HG03575 (cell line): ENCODE measurements at regions not wholly inside any gene's neighbourhood (a gene's known extent, or its start where the extent isn't known, plus 50 kb on each side); places are given as distances from the start of the nearest gene placed in this dataset.

Source experiments
- ATAC-seq: cut with Tn5 transposase; IDR thresholded peaks from one replicate; pipeline ENCODE4 v1.9.1; 2021; ENCODE audit not compliant: unreplicated experiment, insufficient number of reproducible peaks, low FRiP score; ENCODE audit errors: extremely low read depth

DNA sequence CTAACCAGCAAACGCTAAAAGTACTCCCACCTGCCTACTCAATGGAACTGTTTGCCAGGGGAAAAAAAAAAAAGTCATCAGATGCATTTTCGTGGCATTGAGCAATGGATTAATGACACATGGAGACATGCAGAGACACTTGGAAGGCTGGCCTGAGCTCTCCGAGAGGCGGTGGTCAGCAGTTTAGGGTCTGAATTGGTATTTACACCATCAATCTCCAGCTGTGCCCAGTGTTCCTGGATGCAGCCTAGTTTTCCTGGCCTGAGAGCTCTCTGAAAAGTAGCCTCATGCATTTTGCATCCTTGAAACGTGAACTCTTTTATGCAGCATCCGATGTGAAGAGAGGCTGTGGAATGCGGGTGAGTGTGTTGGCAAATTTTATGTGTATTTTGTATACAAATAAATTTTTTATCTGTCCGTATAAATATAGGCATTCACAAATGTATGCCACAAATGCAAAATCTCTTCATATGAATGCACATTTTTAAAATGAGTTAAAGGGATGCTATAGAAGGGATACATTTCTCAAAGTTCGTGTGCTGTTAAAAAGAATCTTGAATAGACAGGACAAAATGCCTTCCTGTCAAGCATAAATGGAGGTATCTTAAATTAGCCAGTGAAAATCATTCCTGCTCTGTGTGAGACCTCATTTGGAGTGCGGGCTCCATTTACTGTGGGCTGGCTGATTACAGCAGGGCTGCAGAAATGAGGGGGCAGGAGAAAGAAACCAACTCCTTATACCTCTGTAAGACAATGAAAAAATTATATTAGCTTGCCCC, 137.7 kb upstream of the PFKP start:
- ATAC-seq = no peak

DNA sequence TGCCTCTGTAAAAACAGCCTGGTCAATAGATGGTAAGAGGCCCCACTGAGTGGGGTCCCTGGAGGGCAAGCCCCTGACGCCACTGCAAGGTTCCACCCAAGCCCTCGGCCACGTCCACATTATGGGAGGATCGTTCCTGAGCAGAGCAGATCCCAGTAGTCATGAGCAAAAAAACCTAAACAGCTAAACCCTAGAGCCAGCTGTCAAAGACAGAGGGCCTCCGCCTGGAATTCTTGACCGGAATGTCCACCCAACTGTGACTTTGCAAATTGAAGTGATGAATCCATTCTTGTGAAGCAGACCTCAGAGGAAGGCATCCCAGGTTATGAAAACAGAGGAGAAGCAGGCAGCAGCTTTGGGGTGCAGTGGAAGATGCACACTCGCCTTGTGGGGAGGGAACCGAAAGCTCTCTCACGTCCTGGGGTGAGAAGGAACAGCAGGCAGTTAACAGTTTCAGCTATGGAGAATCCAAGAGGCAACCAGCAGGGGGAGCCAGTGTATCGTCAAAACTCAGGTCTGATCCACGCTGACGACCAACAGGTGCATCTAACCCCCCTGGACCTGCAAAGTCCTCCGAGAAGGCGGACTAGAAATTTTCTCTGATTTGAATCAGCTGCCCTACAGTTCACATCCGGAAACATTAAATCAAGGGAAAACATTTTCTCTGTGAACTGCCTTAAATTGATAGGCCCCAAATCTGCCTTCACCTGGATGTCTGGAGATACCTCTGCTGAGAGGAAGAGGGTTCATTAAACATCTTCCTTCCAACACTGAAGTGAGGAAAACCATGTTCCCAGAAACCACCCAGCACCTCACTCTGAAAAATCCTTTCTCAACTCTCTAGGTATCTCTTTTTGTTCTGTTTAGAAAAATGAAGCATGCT, 139.1 kb upstream of the PFKP start:
- ATAC-seq = no peak

DNA sequence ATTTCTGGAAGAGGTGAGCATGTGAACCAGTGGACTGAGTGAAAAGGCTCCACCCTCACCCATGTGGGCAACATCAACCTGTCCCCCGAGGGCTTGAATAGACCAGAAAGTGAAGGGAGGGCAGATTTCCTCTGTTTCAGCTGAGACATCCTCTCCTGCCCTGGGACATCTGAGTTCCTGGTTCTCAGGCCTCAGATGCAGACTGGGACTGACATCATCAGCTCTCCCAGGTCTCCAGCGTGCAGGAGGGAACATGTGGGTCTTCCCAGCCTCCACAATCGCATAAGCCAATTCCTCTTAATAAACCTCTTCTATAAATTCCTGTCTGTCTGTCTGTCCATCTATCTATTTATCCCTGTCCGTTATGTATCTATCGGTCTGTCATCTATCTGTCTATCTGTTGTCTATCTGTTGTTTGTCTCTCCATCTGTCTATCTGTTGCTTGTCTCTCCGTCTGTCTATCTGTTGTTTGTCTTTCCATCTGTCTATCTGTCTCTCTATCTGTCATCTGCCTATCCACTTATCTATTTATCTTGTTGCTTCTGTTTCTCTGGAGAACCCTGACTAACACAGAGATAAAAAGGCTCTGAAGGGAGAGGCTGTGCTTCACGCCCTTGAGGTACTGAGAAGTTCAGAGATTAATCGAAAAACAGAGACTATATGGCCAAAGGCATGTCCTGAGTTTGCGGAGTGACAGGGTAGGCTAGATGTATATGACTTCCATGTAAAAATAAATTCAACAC, 140.3 kb upstream of the PFKP start:
- no peak for ATAC-seq

DNA sequence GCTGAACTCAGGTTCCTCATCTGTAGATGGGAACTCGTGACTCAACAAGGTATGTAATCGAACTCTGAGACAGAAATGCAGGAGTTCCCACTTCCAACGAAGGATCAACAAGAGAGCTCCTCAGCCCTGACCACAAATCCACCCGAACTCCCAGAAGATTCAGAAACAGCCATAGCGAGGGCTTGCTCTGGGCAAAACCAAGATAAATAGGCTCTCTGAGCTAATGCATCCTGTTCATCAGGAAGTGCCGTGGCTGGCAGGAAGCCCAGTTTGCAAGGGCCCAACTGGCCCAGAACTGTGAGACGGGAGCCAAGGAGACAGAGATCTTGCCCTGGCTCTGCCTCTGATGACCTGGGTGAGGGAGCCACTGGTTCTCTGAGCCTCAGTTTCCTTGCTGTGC, 141.7 kb upstream of the PFKP start:
- ATAC-seq = no peak

DNA sequence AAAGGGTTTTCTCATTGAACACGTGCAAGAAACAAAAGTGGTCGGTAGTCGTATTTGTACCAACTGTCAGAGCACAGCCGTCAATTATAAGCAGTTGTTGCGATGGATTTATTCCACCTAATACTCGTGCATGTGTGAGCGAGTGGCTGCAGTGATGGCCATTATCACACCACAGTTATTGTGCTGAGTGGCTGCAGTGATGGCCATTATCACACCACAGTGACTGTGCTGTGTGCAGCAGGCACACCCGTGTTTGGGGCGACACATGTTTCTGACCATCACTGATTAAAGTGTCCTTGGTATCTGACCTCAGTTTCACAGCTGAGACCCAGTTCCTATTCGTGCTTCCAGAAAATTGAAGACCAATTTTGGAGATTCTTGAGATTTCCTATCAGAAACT, 142.9 kb upstream of the PFKP start:
- no peak for ATAC-seq

DNA sequence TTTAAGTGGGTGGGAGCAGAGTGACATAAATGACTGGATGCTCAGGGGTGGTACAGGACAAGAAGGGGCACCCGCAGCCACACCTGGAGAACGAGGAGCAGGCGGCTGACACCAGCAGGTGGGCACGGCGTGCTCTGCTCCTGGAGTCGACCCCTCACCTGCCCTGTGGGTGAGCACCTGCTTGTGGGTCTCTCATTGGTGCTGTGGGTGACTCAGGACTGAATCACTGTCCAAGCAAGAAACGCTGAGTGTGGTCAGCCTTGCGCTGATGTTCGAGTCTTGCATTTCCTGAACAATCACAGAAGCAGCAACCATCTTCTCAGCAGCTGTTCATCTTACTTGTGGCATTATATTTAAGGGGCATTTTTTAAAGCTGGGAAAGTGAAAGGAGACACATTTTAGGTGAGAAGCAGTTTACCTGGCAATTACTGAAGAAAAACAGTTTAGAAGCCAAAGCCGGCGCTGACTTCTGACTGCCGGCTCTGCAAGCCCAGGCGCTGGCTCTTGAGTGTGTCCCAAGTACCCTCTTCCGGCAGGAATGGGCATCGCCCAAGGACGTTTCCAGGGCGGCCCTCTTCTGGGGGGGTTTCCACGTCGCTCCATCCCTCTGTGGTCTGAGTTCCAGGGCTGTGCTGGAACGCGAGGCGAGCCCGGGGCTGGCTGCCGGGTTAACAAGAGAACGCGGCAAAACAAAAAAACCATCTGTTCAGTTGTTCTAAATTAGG, 145.2 kb upstream of the PFKP start:
- ATAC-seq = no peak

DNA sequence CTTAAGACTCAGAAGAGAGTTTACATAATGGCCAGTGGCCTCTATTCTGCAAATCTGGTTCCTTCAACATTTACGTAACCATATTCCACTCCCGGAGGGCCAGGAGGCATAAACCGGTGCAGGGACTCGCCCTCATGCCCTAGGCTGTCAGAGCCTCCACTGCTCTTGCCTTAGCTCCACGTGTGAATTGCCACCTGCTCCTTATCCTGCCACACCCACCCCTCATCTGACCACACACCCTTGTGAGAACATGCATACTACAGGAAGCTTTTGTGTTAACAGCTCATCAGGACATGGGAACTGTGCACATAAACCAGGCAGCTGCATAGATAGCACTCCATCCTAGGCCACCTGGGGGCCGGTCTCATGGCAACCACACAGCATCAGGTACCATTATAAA, 146.7 kb upstream of the PFKP start:
- ATAC-seq = no peak

DNA sequence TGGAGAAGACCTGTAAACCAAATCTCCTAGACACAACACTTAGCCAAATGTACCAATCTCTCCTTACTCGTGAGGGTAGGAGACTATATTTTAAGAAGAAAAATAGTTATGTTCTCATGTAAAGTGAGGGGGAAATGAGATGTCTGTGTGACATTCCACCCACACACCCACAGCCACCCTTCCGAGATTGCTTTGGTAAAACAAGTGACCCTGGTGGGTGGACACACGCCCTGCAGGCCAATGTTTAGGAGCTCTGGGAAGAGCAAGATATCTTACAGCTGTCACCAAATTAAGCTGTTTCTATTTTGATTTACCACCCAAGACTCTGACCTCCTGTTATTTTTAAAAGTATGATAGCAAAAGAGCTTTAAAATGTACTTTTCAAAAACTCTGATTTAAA, 147.2 kb upstream of the PFKP start:
- no peak for ATAC-seq

DNA sequence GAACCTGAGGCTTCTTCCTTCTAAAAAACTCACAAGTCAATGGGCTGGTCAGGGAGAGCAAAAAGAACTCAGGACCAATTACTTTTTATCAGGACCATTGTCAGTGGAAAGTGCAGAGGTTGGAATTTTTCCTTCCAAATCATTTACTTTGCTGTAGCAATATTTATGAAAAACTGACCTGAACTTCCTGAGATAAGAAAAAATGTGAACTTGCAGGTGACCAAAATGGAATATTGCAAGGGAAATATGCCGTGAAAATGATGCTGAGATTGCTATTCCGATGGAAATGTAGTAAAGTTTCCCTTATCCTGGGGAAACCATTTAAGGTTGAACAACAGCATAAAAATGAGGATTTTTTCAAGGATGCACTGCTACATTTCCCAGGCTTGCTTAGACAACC, 148.3 kb upstream of the PFKP start:
- ATAC-seq = no peak

DNA sequence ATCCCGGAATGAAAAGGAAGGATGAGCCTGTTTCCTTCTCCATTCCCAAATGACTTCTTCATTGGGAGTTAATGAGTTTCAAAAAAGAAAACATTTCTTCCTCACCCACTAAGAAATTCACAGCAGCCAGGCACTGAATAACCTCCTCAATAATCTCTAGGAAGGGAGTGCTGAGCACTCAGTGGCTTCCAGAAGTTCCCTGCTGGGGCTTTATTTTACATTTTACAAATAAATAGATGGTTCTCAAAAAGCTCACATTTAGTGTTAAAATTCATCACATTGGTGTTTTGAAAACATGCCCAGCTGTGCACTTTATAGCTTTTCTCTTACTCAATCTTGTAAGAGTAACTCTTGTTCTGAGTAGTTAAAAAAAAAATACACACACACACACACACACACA, 148.9 kb upstream of the PFKP start:
- no peak for ATAC-seq

DNA sequence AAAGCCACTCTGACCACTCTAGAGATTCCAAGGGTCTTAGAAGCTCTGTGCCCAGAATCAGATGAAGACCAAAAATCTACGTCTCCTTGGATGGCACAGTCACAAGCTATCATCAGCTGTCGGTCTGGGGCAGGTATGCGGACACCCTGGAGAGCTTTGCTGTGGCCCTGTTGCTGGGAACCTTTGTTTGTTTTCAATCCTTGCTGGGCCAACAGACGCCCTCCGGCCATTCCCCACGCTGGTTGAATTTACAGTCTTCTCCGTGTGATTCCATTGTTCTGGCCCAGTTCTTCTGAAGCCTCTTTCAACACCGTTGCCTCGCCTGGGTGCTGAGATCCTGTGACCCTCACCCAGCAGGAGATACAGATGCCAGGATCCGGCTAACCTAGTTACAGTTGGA, 149.4 kb upstream of the PFKP start:
- ATAC-seq = no peak

DNA sequence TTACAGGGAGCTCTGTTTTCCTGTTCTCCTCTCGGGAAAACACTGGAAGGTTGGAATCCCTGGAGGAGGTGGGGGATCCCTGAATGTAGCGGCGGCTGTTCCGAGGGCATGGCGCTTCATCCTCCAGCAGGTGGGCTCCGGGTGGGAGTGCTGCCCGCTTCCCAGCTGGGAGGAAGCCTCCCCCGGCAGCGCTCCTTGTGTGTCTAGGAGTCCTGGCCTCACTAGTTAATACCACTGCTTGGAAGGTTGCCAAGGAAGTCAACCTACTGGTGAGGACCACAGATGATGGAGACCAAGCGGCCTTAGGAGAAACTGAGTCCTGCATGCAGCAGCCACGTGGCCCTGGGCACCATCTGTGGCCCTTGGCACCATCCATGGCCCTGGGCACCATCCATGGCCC, 151.9 kb upstream of the PFKP start:
- ATAC-seq = no peak

DNA sequence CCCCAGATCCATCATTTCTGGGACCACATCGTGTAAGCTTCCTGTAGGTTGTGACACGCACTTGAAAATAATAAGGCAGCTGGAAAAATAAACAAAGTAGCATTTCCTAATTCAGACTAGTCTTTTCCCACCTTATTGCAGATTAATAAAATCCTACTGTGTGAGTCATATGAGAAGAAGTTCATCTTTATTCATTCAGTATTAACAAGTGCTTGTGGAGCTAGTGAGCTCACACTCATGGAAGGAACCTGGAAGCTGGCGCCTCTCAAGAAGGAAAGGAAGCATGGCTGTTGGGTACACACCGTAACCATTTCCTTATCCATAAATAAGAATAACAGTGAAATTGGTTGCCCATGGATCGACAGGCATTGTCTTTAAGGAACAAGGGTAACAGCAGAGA, 152.6 kb upstream of the PFKP start:
- no peak for ATAC-seq

DNA sequence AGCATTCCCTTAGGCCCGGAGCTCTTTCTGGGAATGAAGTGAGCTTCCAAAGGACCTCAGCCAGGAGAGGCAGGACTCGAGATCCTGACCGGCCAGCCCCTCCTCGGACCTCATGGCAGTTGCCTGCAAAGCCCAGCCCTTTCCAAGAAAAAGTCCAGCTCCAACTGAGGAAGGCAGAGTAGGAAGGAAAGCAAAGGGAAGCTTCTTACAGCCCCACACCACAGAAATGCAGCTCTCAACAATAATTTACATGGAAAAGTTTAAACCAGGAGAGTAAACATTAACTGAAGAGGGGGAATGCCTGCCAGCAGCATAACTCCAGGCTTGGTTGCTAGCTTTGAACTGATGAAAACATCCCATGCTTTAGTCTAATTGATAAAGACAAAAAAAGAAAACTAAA, 153.9 kb upstream of the PFKP start:
- ATAC-seq = no peak

DNA sequence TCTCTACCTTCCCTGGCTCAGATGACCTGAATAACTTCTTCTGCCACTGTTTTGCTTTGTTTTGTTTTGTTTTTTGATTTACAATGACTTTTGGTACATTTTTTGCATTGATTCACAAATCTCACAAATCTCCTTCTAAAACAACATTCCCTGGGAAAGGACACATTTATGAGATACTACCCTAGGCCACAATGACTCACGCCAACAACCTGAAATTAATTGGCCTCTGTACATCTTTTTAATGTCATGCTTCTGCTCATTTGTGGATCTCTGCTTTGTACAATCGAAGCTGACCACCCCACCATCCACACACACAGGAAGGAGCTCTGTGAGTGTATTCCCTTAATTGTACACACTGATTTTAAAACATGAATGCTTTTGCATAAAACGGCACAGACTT, 156.7 kb upstream of the PFKP start:
- no peak for ATAC-seq

DNA sequence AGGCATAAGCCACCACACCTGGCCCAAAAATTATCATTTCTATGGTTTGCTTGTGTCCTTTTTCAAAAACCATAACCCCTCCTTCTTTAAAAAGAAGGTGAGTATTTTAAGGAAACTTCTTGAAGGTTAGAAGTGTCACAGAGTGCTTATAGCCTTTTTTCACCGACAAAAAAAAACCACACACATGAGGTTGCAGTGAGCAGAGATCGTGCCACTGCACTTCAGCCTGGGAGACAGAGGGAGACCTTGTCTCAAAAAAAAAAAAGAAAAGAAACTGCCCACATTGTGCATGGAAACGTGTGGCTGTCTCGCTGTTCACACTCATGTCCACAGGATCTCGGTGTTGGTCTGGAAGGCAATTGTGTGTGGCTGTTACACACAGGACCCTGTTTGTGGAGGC, 157.4 kb upstream of the PFKP start:
- no peak for ATAC-seq

DNA sequence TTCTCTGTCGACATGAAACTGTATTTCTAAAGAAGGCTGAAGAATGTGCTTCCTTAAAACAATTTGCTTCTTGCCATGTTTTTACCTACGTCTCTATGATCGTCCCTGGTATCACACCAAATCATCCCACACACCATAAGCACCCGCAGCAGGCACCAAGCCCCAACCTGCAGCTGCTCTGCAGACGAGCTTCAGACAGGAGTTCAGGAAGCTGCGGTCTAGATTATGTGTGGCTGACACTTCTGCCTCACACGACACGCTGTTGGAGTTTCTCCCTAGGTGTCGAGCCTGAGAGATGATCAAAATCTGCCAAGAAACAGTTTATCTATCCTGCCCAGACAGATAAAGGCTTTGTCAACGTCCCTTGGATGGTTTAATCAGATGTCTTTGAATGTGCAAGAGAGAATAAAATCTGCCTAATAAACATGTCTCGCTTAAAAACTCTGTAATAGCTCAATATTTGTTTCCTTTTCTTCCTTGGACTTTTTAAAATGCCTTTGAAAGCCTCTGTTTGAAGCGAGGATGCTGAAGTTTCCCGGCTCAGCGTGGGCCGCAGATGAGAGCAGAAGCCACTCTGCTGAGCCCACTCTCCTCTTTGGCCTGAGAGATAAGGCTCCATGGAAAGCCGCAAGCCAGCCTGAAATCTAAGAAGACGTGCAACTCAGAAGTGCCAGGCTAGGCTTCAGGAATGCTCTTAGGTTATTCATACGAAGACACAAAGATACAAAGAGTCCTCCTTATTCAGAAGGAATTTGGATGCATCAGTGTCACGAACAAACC, 158.3 kb upstream of the PFKP start:
- no peak for ATAC-seq

DNA sequence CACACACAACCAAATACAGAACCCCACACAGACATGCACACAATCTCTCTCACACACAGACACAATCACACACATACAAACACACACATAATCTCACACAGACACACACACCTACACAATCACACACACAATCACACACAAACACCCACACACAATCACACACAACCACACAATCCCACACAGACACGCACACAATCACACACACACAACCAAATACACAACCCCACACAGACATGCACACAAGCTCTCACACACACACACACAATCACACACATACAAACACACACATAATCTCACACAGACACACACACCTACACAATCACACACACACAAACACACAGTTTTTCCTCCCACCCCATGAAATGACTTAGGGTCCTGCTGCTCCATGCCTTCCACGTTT, 160.4 kb upstream of the PFKP start:
- ATAC-seq = no peak

DNA sequence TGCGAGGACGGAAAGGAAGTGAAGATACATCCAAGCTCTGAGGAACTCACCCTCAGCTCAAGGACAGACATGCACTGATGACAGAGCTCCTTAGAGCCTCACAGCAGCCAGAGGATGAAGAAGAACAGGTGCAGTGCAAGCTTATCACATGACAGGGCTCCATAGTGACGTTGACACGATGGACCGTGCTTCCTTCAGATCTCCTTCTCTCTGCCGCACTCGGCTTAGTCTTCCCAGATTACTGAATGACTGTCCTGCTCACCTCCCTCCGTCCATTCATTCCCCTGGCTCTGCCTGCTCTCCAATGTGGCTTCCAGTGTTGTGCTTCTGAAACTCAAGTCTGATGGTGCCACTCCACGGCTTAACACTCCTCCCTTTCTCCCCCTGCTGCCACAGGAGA, 161.5 kb upstream of the PFKP start:
- no peak for ATAC-seq
